NK-92 treated with Interleukin-12 subunit alpha and Interleukin-12 subunit beta, amount 100 ng/mL, for 24 hours (cell line): ENCODE measurements at regions not wholly inside any gene's neighbourhood (a gene's known extent, or its start where the extent isn't known, plus 50 kb on each side); places are given as distances from the start of the nearest gene placed in this dataset.

Experiments
- DNase-seq: peaks from one replicate; lab custom pipeline; 2025; lab: John Stamatoyannopoulos, UW

GRCh38 chr2:120401275-120402066, 55.5 kb downstream of the INHBB start:
- no peak for DNase-seq

GRCh38 chr2:120402067-120402433, 56.1 kb downstream of the INHBB start:
- no peak for DNase-seq

- no peak for DNase-seq
These were observed 56.6 kb downstream of the INHBB start for GRCh38 chr2:120402508-120402907.

GRCh38 chr2:120403261-120403660, 57.3 kb downstream of the INHBB start:
- DNase-seq = no peak

GRCh38 chr2:120403676-120404075, 57.7 kb downstream of the INHBB start:
- DNase-seq = no peak

- DNase-seq = no peak
These were observed 58.3 kb downstream of the INHBB start for GRCh38 chr2:120404274-120404673.

GRCh38 chr2:120404941-120405758, 59.2 kb downstream of the INHBB start:
- no peak for DNase-seq

GRCh38 chr2:120405759-120406099, 59.8 kb downstream of the INHBB start:
- no peak for DNase-seq

GRCh38 chr2:120406566-120406965, 60.6 kb downstream of the INHBB start:
- DNase-seq = no peak

GRCh38 chr2:120410487-120410886, 64.6 kb downstream of the INHBB start:
- DNase-seq = no peak

- no peak for DNase-seq
These were observed 69.1 kb downstream of the INHBB start for GRCh38 chr2:120415060-120415459.

- DNase-seq = no peak
These were observed 70.0 kb downstream of the INHBB start for GRCh38 chr2:120415728-120416509.

- no peak for DNase-seq
These were observed 72.3 kb downstream of the INHBB start for GRCh38 chr2:120418174-120418787.

- DNase-seq = no peak
These were observed 73.1 kb downstream of the INHBB start for GRCh38 chr2:120419073-120419472.

- no peak for DNase-seq
These were observed 74.0 kb downstream of the INHBB start for GRCh38 chr2:120419955-120420354.

- no peak for DNase-seq
These were observed 75.3 kb downstream of the INHBB start for GRCh38 chr2:120421126-120421829.

GRCh38 chr2:120421830-120422175, 75.9 kb downstream of the INHBB start:
- DNase-seq = no peak

GRCh38 chr2:120422465-120423160, 76.7 kb downstream of the INHBB start:
- DNase-seq = no peak

GRCh38 chr2:120423167-120423943, 77.4 kb downstream of the INHBB start:
- no peak for DNase-seq

- no peak for DNase-seq
These were observed 78.4 kb downstream of the INHBB start for GRCh38 chr2:120424274-120424796.
